ENCODE measurements at regions not wholly inside any gene's neighbourhood (a gene's known extent, or its start where the extent isn't known, plus 50 kb on each side); places are given as distances from the start of the nearest gene placed in this dataset.

DNA sequence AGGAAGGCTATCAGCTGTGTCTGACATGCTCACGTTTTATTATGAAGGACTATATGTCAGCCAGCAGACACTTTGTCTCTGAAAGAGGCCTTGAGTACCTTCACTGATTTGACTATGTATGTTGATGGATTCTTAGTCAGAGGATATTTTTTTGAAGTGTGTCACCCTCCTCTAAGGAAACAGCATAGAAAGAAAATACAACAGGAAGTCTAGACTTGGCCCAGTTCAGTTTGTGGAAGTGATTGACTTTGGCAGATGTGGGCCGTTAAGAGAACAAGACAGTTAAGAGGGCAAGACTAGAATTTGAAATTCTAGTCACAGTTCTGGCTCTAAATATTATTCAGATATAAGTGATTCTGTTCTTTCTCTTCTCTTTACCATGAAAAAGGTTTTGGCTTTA is 471.5 kb downstream of the CDH8 start:
- TF ChIP-seq, protein P1, sequence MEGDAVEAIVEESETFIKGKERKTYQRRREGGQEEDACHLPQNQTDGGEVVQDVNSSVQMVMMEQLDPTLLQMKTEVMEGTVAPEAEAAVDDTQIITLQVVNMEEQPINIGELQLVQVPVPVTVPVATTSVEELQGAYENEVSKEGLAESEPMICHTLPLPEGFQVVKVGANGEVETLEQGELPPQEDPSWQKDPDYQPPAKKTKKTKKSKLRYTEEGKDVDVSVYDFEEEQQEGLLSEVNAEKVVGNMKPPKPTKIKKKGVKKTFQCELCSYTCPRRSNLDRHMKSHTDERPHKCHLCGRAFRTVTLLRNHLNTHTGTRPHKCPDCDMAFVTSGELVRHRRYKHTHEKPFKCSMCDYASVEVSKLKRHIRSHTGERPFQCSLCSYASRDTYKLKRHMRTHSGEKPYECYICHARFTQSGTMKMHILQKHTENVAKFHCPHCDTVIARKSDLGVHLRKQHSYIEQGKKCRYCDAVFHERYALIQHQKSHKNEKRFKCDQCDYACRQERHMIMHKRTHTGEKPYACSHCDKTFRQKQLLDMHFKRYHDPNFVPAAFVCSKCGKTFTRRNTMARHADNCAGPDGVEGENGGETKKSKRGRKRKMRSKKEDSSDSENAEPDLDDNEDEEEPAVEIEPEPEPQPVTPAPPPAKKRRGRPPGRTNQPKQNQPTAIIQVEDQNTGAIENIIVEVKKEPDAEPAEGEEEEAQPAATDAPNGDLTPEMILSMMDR (IDR thresholded peaks at IDR 0.05) = no peak
- TF ChIP-seq POLR2AphosphoS5 (IDR thresholded peaks at IDR 0.05; ENCODE audit: low read depth, low read length) (no peak), SIN3A (IDR thresholded peaks at IDR 0.05; ENCODE audit: borderline replicate concordance, insufficient read depth, low read depth, low read length) (no peak)
- TF ChIP-seq, protein P2, sequence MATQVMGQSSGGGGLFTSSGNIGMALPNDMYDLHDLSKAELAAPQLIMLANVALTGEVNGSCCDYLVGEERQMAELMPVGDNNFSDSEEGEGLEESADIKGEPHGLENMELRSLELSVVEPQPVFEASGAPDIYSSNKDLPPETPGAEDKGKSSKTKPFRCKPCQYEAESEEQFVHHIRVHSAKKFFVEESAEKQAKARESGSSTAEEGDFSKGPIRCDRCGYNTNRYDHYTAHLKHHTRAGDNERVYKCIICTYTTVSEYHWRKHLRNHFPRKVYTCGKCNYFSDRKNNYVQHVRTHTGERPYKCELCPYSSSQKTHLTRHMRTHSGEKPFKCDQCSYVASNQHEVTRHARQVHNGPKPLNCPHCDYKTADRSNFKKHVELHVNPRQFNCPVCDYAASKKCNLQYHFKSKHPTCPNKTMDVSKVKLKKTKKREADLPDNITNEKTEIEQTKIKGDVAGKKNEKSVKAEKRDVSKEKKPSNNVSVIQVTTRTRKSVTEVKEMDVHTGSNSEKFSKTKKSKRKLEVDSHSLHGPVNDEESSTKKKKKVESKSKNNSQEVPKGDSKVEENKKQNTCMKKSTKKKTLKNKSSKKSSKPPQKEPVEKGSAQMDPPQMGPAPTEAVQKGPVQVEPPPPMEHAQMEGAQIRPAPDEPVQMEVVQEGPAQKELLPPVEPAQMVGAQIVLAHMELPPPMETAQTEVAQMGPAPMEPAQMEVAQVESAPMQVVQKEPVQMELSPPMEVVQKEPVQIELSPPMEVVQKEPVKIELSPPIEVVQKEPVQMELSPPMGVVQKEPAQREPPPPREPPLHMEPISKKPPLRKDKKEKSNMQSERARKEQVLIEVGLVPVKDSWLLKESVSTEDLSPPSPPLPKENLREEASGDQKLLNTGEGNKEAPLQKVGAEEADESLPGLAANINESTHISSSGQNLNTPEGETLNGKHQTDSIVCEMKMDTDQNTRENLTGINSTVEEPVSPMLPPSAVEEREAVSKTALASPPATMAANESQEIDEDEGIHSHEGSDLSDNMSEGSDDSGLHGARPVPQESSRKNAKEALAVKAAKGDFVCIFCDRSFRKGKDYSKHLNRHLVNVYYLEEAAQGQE (IDR thresholded peaks at IDR 0.05; ENCODE audit: insufficient read depth in 1 of 2, low read depth in 2 of 2, low read length in 1 of 2) = no peak

Data from Panc1 (cell line).